ENCODE measurements at regions not wholly inside any gene's neighbourhood (a gene's known extent, or its start where the extent isn't known, plus 50 kb on each side); places are given as distances from the start of the nearest gene placed in this dataset.
"Not testable (repeated sequence)": the region's sequence is repeated elsewhere in the genome, so short reads cannot be mapped to it uniquely, and the experiment has no call there.

DNA sequence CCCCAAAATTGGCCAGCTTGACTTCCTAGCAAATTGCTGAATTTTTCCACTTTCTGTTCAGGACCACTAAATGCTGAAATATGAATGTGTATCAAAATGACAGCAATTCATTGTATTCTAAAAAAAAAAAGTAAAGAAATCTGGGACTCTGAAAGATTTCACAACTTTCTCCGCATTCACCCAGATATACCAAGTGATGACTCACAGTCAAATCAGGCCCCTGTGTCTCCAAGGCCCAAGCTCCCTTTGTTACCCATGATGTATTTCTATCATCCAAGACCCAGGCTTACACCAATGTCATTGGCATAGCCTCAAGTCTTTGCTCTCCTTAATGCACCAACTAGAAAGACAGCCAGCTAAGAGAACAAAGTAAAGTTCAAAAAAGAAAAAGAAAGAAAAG is 493.9 kb downstream of the NTRK2 start:
- CTCF ChIA-PET: no interaction called here
- H3K27me3 Mint-ChIP-seq: no peaks in the 10 kb centered on the region
- H3K36me3 Mint-ChIP-seq (ENCODE audit: low read depth): no peaks in the 10 kb centered on the region
- no peaks in the 10 kb centered on the region for H3K4me1 Mint-ChIP-seq (ENCODE audit: low read depth)
- H3K9me3 ChIP-seq (ENCODE audit: control insufficient read depth in 1 of 2, insufficient read depth in 1 of 2, low read length in 2 of 2): no peaks in the 10 kb centered on the region
- no peaks in the 10 kb centered on the region for H3K36me3 ChIP-seq (ENCODE audit: insufficient read depth, low read length)
- POLR2A ChIA-PET: no interaction called here
- intact Hi-C loops (cut with DNase I, micrococcal nuclease): no loop called here
- TF ChIP-seq, protein P1, sequence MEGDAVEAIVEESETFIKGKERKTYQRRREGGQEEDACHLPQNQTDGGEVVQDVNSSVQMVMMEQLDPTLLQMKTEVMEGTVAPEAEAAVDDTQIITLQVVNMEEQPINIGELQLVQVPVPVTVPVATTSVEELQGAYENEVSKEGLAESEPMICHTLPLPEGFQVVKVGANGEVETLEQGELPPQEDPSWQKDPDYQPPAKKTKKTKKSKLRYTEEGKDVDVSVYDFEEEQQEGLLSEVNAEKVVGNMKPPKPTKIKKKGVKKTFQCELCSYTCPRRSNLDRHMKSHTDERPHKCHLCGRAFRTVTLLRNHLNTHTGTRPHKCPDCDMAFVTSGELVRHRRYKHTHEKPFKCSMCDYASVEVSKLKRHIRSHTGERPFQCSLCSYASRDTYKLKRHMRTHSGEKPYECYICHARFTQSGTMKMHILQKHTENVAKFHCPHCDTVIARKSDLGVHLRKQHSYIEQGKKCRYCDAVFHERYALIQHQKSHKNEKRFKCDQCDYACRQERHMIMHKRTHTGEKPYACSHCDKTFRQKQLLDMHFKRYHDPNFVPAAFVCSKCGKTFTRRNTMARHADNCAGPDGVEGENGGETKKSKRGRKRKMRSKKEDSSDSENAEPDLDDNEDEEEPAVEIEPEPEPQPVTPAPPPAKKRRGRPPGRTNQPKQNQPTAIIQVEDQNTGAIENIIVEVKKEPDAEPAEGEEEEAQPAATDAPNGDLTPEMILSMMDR (IDR thresholded peaks at IDR 0.05): no peak
- no peak overlapping the region for H3K27ac ChIP-seq (ENCODE audit: low read depth in 1 of 2, low read length in 2 of 2)
- no peak overlapping the region for H3K4me3 ChIP-seq (ENCODE audit: low read length)
- DNase-seq: no peak
- H3K4me1 ChIP-seq (ENCODE audit: insufficient read depth, low read length): no peaks in the 10 kb centered on the region
- no peak overlapping the region for H3K4me3 Mint-ChIP-seq
- no peak overlapping the region for H3K27ac Mint-ChIP-seq
- no peaks in the 10 kb centered on the region for H3K9me3 Mint-ChIP-seq
- no peaks in the 10 kb centered on the region for H3K27me3 ChIP-seq (ENCODE audit: control insufficient read depth in 1 of 2, insufficient read depth in 2 of 2, low read length in 2 of 2)
- ATAC-seq (ENCODE audit: poor library complexity): no peak

DNA sequence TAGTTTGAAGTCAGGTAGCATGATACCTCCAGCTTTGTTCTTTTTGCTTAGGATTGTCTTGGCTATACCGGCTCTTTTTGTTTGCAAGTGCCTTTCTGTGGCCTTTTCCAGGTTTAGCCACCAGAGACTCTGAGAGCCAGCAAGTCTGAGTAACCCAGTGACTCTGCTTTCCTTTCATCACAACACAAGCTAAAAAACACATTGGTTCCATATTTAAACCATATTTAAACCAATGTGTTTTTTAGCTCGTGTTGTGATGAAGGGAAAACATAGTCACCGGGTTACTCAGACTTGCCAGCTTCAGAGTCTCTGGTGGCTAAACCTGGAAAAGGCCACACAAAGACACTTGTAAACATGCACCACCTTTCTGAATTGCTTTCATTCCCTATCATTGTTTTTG is 493.3 kb downstream of the NTRK2 start:
- H3K36me3 Mint-ChIP-seq (ENCODE audit: low read depth): no peaks in the 10 kb centered on the region
- H3K4me1 Mint-ChIP-seq (ENCODE audit: low read depth): no peaks in the 10 kb centered on the region
- intact Hi-C loops (cut with DNase I, micrococcal nuclease): no loop called here
- H3K27me3 Mint-ChIP-seq: no peaks in the 10 kb centered on the region
- no peak overlapping the region for H3K4me3 Mint-ChIP-seq
- Histone ChIP-seq H3K4me1 (ENCODE audit: insufficient read depth, low read length) (no peaks in the 10 kb centered on the region), H3K4me3 (ENCODE audit: low read length) (no peak overlapping the region), H3K27ac (ENCODE audit: low read depth in 1 of 2, low read length in 2 of 2) (no peak overlapping the region), H3K9me3 (ENCODE audit: control insufficient read depth in 1 of 2, insufficient read depth in 1 of 2, low read length in 2 of 2) (no peaks in the 10 kb centered on the region), H3K36me3 (ENCODE audit: insufficient read depth, low read length) (no peaks in the 10 kb centered on the region), H3K27me3 (ENCODE audit: control insufficient read depth in 1 of 2, insufficient read depth in 2 of 2, low read length in 2 of 2) (no peaks in the 10 kb centered on the region)
- H3K9me3 Mint-ChIP-seq: no peaks in the 10 kb centered on the region
- DNase-seq (no peak), ATAC-seq (ENCODE audit: poor library complexity) (no peak)
- ChIA-PET CTCF (no interaction called here), POLR2A (no interaction called here)
- TF ChIP-seq, protein P1 (IDR thresholded peaks at IDR 0.05): no peak
- no peak overlapping the region for H3K27ac Mint-ChIP-seq

- DNase-seq, CTCF ChIA-PET, POLR2A ChIA-PET: not testable (repeated sequence)
Observed at GRCh38 chr9:85160944-85161343, 491.4 kb downstream of the NTRK2 start.

DNA sequence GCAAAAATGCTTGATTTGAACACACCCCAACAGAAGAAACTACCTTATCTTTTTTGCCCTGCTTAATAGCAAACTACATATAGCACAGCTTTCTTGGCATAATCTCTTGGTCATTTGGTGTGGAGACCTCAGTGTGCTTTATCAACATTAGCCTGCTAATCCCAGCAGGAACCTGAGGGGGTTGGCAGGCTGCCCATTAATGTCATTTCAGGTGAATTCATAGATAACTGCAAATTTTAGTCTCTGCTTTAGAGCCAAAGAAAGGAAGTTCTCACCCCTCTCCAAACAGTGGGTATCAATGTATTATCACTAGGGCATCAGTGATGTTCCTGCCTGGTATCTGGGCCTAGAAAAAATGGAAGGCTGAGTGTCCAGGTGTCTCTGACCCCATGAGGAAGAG is 489.0 kb downstream of the NTRK2 start:
- Mint-ChIP-seq H3K27ac (no peak overlapping the region), H3K9me3 (no peaks in the 10 kb centered on the region), H3K4me1 (ENCODE audit: low read depth) (no peaks in the 10 kb centered on the region), H3K27me3 (no peaks in the 10 kb centered on the region), H3K4me3 (no peak overlapping the region), H3K36me3 (ENCODE audit: low read depth) (no peaks in the 10 kb centered on the region)
- ChIA-PET POLR2A (no interaction called here), CTCF (no interaction called here)
- Histone ChIP-seq H3K9me3 (ENCODE audit: control insufficient read depth in 1 of 2, insufficient read depth in 1 of 2, low read length in 2 of 2) (no peaks in the 10 kb centered on the region), H3K27ac (ENCODE audit: low read depth in 1 of 2, low read length in 2 of 2) (no peak overlapping the region), H3K27me3 (ENCODE audit: control insufficient read depth in 1 of 2, insufficient read depth in 2 of 2, low read length in 2 of 2) (no peaks in the 10 kb centered on the region), H3K4me1 (ENCODE audit: insufficient read depth, low read length) (no peaks in the 10 kb centered on the region), H3K4me3 (ENCODE audit: low read length) (no peak overlapping the region), H3K36me3 (ENCODE audit: insufficient read depth, low read length) (no peaks in the 10 kb centered on the region)
- intact Hi-C loops (cut with DNase I, micrococcal nuclease): no loop called here
- no peak for DNase-seq
- no peak for ATAC-seq (ENCODE audit: poor library complexity)
- TF ChIP-seq, protein P1 (IDR thresholded peaks at IDR 0.05): no peak

More at GRCh38 chr9:85160944-85161343, 491.4 kb downstream of the NTRK2 start:
- H3K27ac ChIP-seq (ENCODE audit: low read depth in 1 of 2, low read length in 2 of 2); H3K27ac Mint-ChIP-seq; H3K4me3 ChIP-seq (ENCODE audit: low read length); H3K27me3 Mint-ChIP-seq; H3K4me3 Mint-ChIP-seq; H3K9me3 ChIP-seq (ENCODE audit: control insufficient read depth in 1 of 2, insufficient read depth in 1 of 2, low read length in 2 of 2); H3K4me1 Mint-ChIP-seq (ENCODE audit: low read depth); H3K4me1 ChIP-seq (ENCODE audit: insufficient read depth, low read length); ATAC-seq (ENCODE audit: poor library complexity); H3K27me3 ChIP-seq (ENCODE audit: control insufficient read depth in 1 of 2, insufficient read depth in 2 of 2, low read length in 2 of 2); H3K36me3 Mint-ChIP-seq (ENCODE audit: low read depth); H3K9me3 Mint-ChIP-seq; H3K36me3 ChIP-seq (ENCODE audit: insufficient read depth, low read length); intact Hi-C loops (cut with DNase I, micrococcal nuclease): not testable (repeated sequence)
